Glomerular visceral epithelial cell (primary cell): ENCODE measurements at regions not wholly inside any gene's neighbourhood (a gene's known extent, or its start where the extent isn't known, plus 50 kb on each side); places are given as distances from the start of the nearest gene placed in this dataset.
A peak's percentile ranks its signal among the peaks of the same experiment; 100 is the strongest.

Experiments
- DNase-seq: peaks from one replicate; pipeline ENCODE4 v3.0.0-alpha.2; 2016; ENCODE audit errors: extremely low spot score

- no peak for DNase-seq
These were observed 581.3 kb upstream of the TENM3 start for GRCh38 chr4:181661923-181662322.

GRCh38 chr4:181662383-181662782 is 580.8 kb upstream of the TENM3 start:
- DNase-seq: peak; percentile 54

GRCh38 chr4:181670506-181670905 is 572.7 kb upstream of the TENM3 start:
- DNase-seq: no peak

- DNase-seq: no peak
These were observed 571.5 kb upstream of the TENM3 start for GRCh38 chr4:181671672-181672071.

- no peak for DNase-seq
These were observed 570.5 kb upstream of the TENM3 start for GRCh38 chr4:181672751-181673150.

- DNase-seq: no peak
These were observed 568.8 kb upstream of the TENM3 start for GRCh38 chr4:181674315-181674875.

- no peak for DNase-seq
These were observed 566.7 kb upstream of the TENM3 start for GRCh38 chr4:181676546-181676945.

- DNase-seq: no peak
These were observed 566.0 kb upstream of the TENM3 start for GRCh38 chr4:181677201-181677600.

- no peak for DNase-seq
These were observed 565.6 kb upstream of the TENM3 start for GRCh38 chr4:181677621-181678020.

GRCh38 chr4:181679754-181680153 is 563.4 kb upstream of the TENM3 start:
- DNase-seq: no peak

GRCh38 chr4:181682367-181683047 is 560.7 kb upstream of the TENM3 start:
- no peak for DNase-seq

- peak; percentile 13 for DNase-seq
These were observed 558.9 kb upstream of the TENM3 start for GRCh38 chr4:181684310-181684709.

- peak; percentile 12 for DNase-seq
These were observed 557.7 kb upstream of the TENM3 start for GRCh38 chr4:181685461-181685860.

- peak; percentile 50 for DNase-seq
These were observed 557.3 kb upstream of the TENM3 start for GRCh38 chr4:181685911-181686310.

- DNase-seq: no peak
These were observed 556.1 kb upstream of the TENM3 start for GRCh38 chr4:181687116-181687515.

- peak; percentile 37 for DNase-seq
These were observed 554.8 kb upstream of the TENM3 start for GRCh38 chr4:181688432-181688831.

GRCh38 chr4:181688872-181689271 is 554.3 kb upstream of the TENM3 start:
- DNase-seq: no peak

GRCh38 chr4:181690498-181690897 is 552.7 kb upstream of the TENM3 start:
- no peak for DNase-seq

GRCh38 chr4:181692965-181693364 is 550.2 kb upstream of the TENM3 start:
- no peak for DNase-seq

- no peak for DNase-seq
These were observed 549.7 kb upstream of the TENM3 start for GRCh38 chr4:181693517-181693916.

- no peak for DNase-seq
These were observed 545.0 kb upstream of the TENM3 start for GRCh38 chr4:181698221-181698620.

- DNase-seq: no peak
These were observed 542.0 kb upstream of the TENM3 start for GRCh38 chr4:181701214-181701613.

- DNase-seq: no peak
These were observed 541.3 kb upstream of the TENM3 start for GRCh38 chr4:181701894-181702293.
